GM10266 (cell line): ENCODE measurements at regions not wholly inside any gene's neighbourhood (a gene's known extent, or its start where the extent isn't known, plus 50 kb on each side); places are given as distances from the start of the nearest gene placed in this dataset.

Experiments used
- DNase-seq: peaks from one replicate; pipeline ENCODE4 v3.0.0; 2012; ENCODE audit errors: extremely low spot score
- TF ChIP-seq, protein P1 (sequence below): IDR thresholded peaks from 2 replicates; pipeline ENCODE4 v1.5.1; 2012; ENCODE audit warnings: mild to moderate bottlenecking, low read depth; ENCODE audit not compliant: control insufficient read depth, insufficient read depth; ENCODE audit errors: missing control alignments

DNA sequence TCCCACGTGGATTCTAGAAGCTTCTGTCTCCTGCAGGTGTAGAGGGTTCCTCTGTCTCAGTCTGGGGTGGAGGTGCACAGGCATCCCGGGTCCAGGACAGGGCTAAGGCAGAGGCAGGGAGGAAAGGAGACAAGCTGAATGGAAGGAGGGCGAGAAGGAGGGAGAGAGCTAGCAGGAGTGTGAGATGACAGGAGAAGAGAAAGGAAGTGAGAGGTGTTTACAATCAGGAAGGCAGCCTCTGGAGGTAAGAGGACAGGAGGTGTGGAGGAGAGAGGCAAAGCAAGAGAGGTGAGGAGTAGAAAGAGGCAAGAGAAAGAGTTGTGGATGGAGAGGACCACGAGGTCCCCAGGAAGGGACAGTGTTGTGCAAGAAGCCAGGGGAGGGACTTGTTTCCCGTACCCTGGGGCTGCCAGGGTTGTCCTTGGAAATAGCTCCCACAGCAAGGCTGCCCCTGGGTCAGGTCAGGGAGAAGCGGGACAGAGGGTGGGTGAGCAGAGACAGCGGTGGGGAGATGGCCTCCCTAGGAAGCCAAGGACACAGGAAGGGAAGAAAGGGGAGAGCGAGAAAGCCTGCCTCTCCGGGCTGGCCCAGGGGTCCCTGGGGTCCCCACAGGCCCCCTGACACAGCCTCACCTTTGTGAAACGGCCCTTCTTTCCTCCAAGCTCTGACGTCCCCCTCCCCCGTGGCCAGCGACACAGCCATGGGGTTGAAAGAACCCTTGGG lies 136.9 kb downstream of the CYP26B1 start:
- DNase-seq = no peak
- TF ChIP-seq, protein P1, sequence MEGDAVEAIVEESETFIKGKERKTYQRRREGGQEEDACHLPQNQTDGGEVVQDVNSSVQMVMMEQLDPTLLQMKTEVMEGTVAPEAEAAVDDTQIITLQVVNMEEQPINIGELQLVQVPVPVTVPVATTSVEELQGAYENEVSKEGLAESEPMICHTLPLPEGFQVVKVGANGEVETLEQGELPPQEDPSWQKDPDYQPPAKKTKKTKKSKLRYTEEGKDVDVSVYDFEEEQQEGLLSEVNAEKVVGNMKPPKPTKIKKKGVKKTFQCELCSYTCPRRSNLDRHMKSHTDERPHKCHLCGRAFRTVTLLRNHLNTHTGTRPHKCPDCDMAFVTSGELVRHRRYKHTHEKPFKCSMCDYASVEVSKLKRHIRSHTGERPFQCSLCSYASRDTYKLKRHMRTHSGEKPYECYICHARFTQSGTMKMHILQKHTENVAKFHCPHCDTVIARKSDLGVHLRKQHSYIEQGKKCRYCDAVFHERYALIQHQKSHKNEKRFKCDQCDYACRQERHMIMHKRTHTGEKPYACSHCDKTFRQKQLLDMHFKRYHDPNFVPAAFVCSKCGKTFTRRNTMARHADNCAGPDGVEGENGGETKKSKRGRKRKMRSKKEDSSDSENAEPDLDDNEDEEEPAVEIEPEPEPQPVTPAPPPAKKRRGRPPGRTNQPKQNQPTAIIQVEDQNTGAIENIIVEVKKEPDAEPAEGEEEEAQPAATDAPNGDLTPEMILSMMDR = no peak

DNA sequence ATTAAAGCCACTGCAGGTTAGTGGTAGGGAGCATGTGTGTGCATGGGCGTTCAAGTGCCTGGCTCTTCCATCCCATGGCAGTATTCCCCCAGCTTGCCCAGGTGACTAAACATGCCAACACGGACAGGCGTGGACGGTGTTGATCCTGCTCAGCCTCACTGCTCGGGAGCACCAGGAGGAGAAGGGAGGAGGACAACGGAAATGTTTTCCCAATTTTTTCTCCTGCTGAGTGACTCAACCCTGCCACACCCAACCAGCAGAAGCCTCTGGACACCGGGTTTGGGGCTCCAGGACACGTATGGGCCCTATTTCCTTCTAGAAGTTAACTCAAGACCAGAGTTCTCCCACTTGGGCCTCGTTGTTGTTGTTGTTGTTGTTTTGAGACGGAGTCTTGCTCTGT lies 139.1 kb downstream of the CYP26B1 start:
- DNase-seq = no peak
- TF ChIP-seq, protein P1 = no peak

DNA sequence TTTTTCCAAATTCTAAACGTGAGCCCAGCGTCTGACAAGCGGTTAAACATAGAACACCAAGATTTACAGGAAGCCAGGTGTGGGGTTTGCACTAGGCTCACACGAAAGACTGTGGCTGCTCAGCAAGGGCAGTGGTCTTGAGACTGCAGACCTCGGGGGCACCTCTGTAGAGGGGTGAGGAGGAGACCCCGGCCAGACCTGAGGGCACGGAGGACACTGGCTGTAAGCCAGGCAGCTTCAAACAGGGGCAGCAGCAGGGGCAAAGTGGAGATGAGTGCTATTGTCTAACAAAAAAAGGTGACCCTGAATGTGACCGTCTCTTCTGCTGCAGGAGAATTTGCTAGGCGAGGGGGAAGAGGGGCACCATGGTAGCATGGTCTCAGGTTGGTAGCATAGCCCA lies 140.3 kb downstream of the CYP26B1 start:
- DNase-seq = no peak
- TF ChIP-seq, protein P1 = no peak

DNA sequence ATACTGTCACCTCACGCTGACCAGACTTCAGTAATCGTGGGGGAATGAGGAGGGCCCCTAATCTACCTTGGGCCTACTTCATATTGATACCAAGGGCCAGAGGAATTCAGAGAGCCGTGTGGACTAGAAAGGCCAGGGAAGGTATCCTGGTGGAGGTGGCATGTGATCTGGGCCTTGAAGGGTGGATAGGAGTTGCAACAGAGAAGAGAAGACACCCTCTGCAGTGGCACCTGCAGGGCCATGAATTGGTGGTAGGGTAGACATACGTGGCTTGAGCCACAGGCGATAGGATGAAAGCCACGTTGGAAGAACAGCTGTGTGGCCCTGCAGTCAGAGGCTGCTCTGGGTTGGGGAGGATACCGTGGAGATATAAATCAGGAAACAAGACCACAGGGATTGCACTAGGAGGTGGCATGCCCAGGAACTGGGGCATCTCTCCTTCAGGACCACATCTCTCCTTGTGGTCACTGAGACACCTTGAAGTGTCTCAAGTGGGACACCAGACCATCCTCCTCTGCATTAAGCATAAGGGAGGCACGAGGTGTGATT lies 141.4 kb downstream of the CYP26B1 start:
- no peak for DNase-seq
- TF ChIP-seq, protein P1 = no peak

DNA sequence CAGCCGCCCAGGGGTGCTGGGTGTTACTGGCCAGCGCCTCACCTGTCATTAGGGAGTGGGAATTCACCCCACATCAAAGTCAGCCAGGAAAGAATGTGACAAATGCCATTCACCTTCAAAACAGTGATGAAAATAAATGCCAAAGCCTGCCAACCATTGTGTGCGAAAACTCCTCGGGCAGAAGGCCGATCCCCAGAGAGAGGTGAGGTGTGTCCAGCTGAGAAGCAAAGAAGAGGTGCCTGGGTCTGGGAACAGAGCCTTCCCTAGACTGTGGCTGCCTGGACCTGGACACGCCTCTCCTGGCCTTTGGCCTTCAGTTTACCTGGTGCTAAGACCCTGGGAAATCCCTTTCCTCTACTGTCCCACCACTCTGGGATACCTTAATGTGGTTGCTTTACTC lies 142.7 kb downstream of the CYP26B1 start:
- TF ChIP-seq, protein P1 = no peak

DNA sequence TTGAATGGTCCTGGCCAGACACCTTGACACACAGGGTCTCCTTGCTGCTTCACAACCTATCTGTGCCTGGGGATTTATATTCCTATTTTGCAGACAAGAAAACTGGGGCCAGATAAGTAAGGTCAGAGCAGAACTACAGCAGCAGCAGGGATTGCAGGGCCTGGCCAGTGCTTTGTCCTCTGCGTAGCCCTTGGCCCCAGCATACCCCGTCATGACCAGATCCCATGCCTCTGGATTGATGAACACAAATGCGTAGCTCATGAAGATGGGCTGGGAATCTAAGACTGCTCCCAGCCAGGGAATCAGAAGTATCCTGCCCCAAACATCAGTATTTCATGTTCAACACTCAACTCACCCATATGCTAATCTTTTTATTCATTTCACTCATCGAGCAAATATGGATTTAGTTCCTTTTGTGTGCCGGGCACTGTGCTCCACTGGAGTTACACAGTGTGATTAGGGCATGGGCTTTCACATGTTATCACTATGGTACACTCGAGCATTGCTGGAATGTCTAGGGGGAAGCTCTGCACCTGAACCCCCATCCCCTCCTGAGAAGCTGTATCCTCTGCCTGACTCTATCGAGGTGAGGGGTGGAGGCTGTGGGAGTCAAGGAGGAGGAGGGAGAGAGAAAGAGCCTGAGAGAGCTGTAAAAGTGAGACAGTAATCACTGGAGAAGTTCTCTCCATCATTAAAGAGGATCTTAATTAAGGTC lies 143.3 kb downstream of the CYP26B1 start:
- TF ChIP-seq, protein P1 = no peak

More for the DNA sequence above, 142.7 kb downstream of the CYP26B1 start:
- DNase-seq = no peak

DNA sequence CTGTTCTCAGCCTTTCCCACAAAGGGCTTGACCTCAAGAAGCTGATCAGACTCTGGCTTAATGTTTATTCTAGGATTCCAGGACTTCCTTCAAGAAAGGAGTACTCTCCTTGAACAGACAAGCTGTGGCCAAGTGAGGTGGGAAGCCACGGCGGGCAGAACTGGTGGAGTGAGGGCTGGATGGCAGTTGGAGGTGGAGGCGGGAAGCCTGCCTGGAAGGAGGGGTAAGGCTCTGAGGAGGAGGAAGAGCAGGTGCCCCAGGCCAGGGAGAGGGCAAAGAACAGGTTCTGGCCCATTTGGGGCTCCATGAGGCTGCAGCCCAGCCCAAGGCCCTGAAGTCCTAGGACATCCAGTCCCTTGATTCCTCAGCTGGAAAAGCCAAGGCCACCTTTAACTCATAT lies 143.9 kb downstream of the CYP26B1 start:
- TF ChIP-seq, protein P1 = no peak
- no peak for DNase-seq

More for the DNA sequence above, 143.3 kb downstream of the CYP26B1 start:
- DNase-seq = no peak
